A549 (cell line): ENCODE measurements at regions not wholly inside any gene's neighbourhood (a gene's known extent, or its start where the extent isn't known, plus 50 kb on each side); places are given as distances from the start of the nearest gene placed in this dataset.

ENCODE experiments used
- ATAC-seq, 2 experiments: fragments of 200-7000 bp in 1 of 2; fragments of >200 bp in 1 of 2; cut with Nextera tagmentation in 1 of 2; cut with Tn5 transposase in 1 of 2; 3 replicates each; pipeline versions ENCODE4 v1.8.0 to v1.9.1; 2018 to 2020; ENCODE audit warnings: mild to moderate bottlenecking in 1 of 2, moderate library complexity in 1 of 2
- CTCF ChIA-PET: fragments of 300-600 bp; sonication (Branson Sonifier 250); formaldehyde crosslinking; extraction: SDS; loops from one replicate; lab custom pipeline; 2021; ENCODE audit warnings: antibody characterized with exemption, inconsistent platforms; lab: Yijun Ruan, JAX
- POLR2A ChIA-PET: fragments of 350-600 bp; formaldehyde crosslinking; extraction: SDS; loops from one replicate; lab custom pipeline; 2021; ENCODE audit warnings: antibody characterized with exemption, inconsistent platforms; lab: Yijun Ruan, JAX
- DNase-seq, 2 experiments: peaks; one replicate each; pipeline versions ENCODE4 v3.0.0 to v3.0.0-alpha.2; 2011 to 2016; ENCODE audit warnings: low read depth in 1 of 2, low spot score in 1 of 2
- FAIRE-seq: peaks from 2 replicates; lab custom pipeline; 2011; peaks lifted over from hg19 to GRCh38; lab: Jason Lieb, UNC
- H3K27ac ChIP-seq, 2 experiments: fragments of >200 bp; sonication (Bioruptor Twin); formaldehyde crosslinking; 3 replicates each; pipeline ENCODE4 v1.5.1; 2016 to 2017
- H3K4me1 ChIP-seq: fragments of >200 bp; sonication (Bioruptor Twin); formaldehyde crosslinking; 3 replicates; pipeline ENCODE4 v1.6.1; 2016
- H3K4me2 ChIP-seq: fragments of >200 bp; sonication (Bioruptor Twin); formaldehyde crosslinking; 3 replicates; pipeline ENCODE4 v1.6.1; 2016
- H3K4me3 ChIP-seq: fragments of >200 bp; sonication (Bioruptor Twin); formaldehyde crosslinking; 3 replicates; pipeline ENCODE4 v1.5.1; 2016
- H3K9me3 ChIP-seq: fragments of >200 bp; sonication (Bioruptor Twin); formaldehyde crosslinking; 3 replicates; pipeline ENCODE4 v1.6.1; 2016
- BHLHE40 ChIP-seq: IDR thresholded peaks from 2 replicates; pipeline ENCODE4 v1.6.1; 2012; ENCODE audit warnings: low read depth, low read length, inconsistent platforms
- CEBPB ChIP-seq, 2 experiments: fragments of >200 bp in 1 of 2; sonication (Bioruptor Twin) in 1 of 2; formaldehyde crosslinking in 1 of 2; IDR thresholded peaks; 2 replicates each; pipeline ENCODE4 v1.6.1; 2012 to 2016
- CHD2 ChIP-seq: fragments of 150-350 bp; IDR thresholded peaks from 2 replicates; pipeline ENCODE4 v1.6.1; 2014; ENCODE audit warnings: low read length; ENCODE audit not compliant: partially characterized antibody
- FOSB ChIP-seq: fragments of 250-450 bp; sonication (Bioruptor Pico); IDR thresholded peaks from 2 replicates; pipeline ENCODE4 v1.5.0; 2020; ENCODE audit warnings: mild to moderate bottlenecking, moderate library complexity
- HDAC2 ChIP-seq: fragments of 200-600 bp; sonication (generic); IDR thresholded peaks from 2 replicates; pipeline ENCODE4 v1.6.1; 2016
- HEYL ChIP-seq: fragments of 250-450 bp; sonication (Bioruptor Pico); IDR thresholded peaks from 2 replicates; pipeline ENCODE4 v1.8.0; 2021; ENCODE audit warnings: mild to moderate bottlenecking, moderate library complexity
- HMGXB4 ChIP-seq: fragments of 250-450 bp; sonication (Bioruptor Pico); IDR thresholded peaks from 2 replicates; pipeline ENCODE4 v1.5.0; 2021; ENCODE audit warnings: mild to moderate bottlenecking, moderate library complexity, borderline replicate concordance
- HOXB5 ChIP-seq: fragments of 250-450 bp; sonication (Bioruptor Pico); IDR thresholded peaks from 2 replicates; pipeline ENCODE4 v1.5.0; 2020; ENCODE audit warnings: mild to moderate bottlenecking, moderate library complexity
- JUNB ChIP-seq: fragments of >200 bp; sonication (Bioruptor Twin); formaldehyde crosslinking; IDR thresholded peaks from 2 replicates; pipeline ENCODE4 v1.6.1; 2016
- KDM5A ChIP-seq: fragments of 200-600 bp; sonication (generic); IDR thresholded peaks from 2 replicates; pipeline ENCODE4 v1.6.1; 2016; ENCODE audit warnings: antibody characterized with exemption, mild to moderate bottlenecking
- MAFK ChIP-seq: fragments of 450-650 bp; IDR thresholded peaks from 2 replicates; pipeline ENCODE4 v1.6.1; 2014; ENCODE audit not compliant: partially characterized antibody
- MAX ChIP-seq: IDR thresholded peaks from 2 replicates; pipeline ENCODE4 v1.6.1; 2012
- MYC ChIP-seq: IDR thresholded peaks from 2 replicates; pipeline ENCODE4 v1.6.1; 2012; ENCODE audit warnings: mild to moderate bottlenecking, inconsistent platforms, low read length, improper control_type of control experiment, borderline replicate concordance
- NR3C1 ChIP-seq: fragments of >200 bp; sonication (Bioruptor Twin); formaldehyde crosslinking; IDR thresholded peaks from 3 replicates; pipeline ENCODE4 v1.6.1; 2017
- POLR2AphosphoS2 ChIP-seq: conservative IDR thresholded peaks from 2 replicates; pipeline ENCODE4 v1.6.1; 2012; ENCODE audit warnings: low read length, improper control_type of control experiment, inconsistent platforms
- RAD21 ChIP-seq, 2 experiments: fragments of >200 bp in 1 of 2; sonication (Bioruptor Twin) in 1 of 2; formaldehyde crosslinking in 1 of 2; IDR thresholded peaks in 1 of 2; conservative IDR thresholded peaks in 1 of 2; 2 replicates in 1 of 2; 3 replicates in 1 of 2; pipeline ENCODE4 v1.6.1; 2012 to 2018; ENCODE audit warnings: inconsistent platforms in 1 of 2
- RFX5 ChIP-seq: fragments of 450-650 bp; IDR thresholded peaks from 2 replicates; pipeline ENCODE4 v1.7.1; 2014; ENCODE audit warnings: antibody characterized with exemption, mild to moderate bottlenecking, moderate library complexity
- RNF2 ChIP-seq: fragments of 200-600 bp; sonication (generic); IDR thresholded peaks from 2 replicates; pipeline ENCODE4 v1.6.1; 2016; ENCODE audit warnings: low read depth, mild to moderate bottlenecking, antibody characterized with exemption, moderate library complexity, borderline replicate concordance
- SMC3 ChIP-seq: fragments of >200 bp; sonication (Bioruptor Twin); formaldehyde crosslinking; IDR thresholded peaks from 3 replicates; pipeline ENCODE4 v1.6.1; 2018; ENCODE audit warnings: inconsistent platforms
- TFCP2L1 ChIP-seq: fragments of 250-450 bp; sonication (Bioruptor Pico); IDR thresholded peaks from 2 replicates; pipeline ENCODE4 v1.5.0; 2021; ENCODE audit warnings: mild to moderate bottlenecking
- TP53 ChIP-seq: fragments of 250-450 bp; sonication (Bioruptor Pico); IDR thresholded peaks from 2 replicates; pipeline ENCODE4 v1.5.0; 2021; ENCODE audit warnings: mild to moderate bottlenecking, moderate library complexity
- USF2 ChIP-seq: fragments of 450-650 bp; IDR thresholded peaks from 2 replicates; pipeline ENCODE4 v1.6.1; 2014; ENCODE audit warnings: antibody characterized with exemption
- ZFP36 ChIP-seq: fragments of 450-650 bp; IDR thresholded peaks from 2 replicates; pipeline ENCODE4 v1.6.1; 2014; ENCODE audit warnings: borderline replicate concordance; ENCODE audit not compliant: partially characterized antibody
- ZSCAN20 ChIP-seq: fragments of 250-450 bp; sonication (Bioruptor Pico); IDR thresholded peaks from 2 replicates; pipeline ENCODE4 v1.8.0; 2022; ENCODE audit warnings: mild to moderate bottlenecking, moderate library complexity
- WGBS: methylation state at CpG from one replicate; pipeline ENCODE4 v1.1.6; 2017; ENCODE audit errors: missing lambda C conversion rate; 5-methylcytosine and 5-hydroxymethylcytosine counted together
- TF ChIP-seq, protein P1 (sequence below): IDR thresholded peaks from 2 replicates; pipeline ENCODE4 v1.6.1; 2012; ENCODE audit warnings: low read depth, borderline replicate concordance

- DNase-seq (no peak), ATAC-seq (no peak), FAIRE-seq (no peak)
- TF ChIP-seq MAX (no peak), HOXB5 (CRISPR knock-in tag) (no peak), FOSB (CRISPR knock-in tag) (no peak), HEYL (CRISPR knock-in tag) (no peak), RNF2 (no peak), POLR2AphosphoS2 (no peak)
- no peak overlapping the region for H3K27ac ChIP-seq
- no peaks in the 10 kb centered on the region for H3K4me1 ChIP-seq
- WGBS = 48% methylated on average over 3 of the region's 3 CpGs
- CTCF ChIA-PET = interaction anchor here (0.6 kb wide), 1 partner anchor 89 kb away, joined by 3 read pairs; no protein-coding TSS in a partner anchor
- POLR2A ChIA-PET = no interaction called here
- H3K9me3 ChIP-seq = no peaks in the 10 kb centered on the region
- H3K4me2 ChIP-seq = no peak overlapping the region
- H3K4me3 ChIP-seq = no peak overlapping the region
Measured at GRCh38 chrX:81348388-81348787, 146.5 kb downstream of the SH3BGRL start.

DNA sequence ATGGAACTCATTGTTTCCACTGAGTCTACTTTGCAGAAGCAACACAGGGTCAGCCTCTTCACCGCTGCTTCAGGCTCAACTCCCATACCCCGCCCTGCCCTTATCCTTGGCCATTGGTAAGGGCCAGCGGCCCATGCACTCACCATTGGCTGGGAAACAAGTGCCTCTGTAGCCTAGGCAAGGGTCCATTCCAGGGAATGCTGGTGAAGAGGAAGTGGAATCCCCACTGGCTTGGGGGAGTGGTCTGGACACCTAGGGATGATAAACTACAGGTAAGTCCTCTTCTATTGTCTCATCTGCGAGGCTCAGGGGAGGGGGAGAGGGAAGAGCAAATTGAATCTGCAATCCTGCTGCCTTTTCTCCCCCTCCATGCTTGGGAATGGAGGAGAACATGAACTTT lies 153.1 kb downstream of the SH3BGRL start:
- ChIA-PET CTCF (no interaction called here), POLR2A (no interaction called here)
- no peak overlapping the region for H3K27ac ChIP-seq
- FAIRE-seq (no peak), ATAC-seq (no peak), DNase-seq (no peak)
- WGBS = 19% methylated on average over 4 of the region's 4 CpGs
- TF ChIP-seq TFCP2L1 (CRISPR knock-in tag) (no peak), TP53 (no peak), NR3C1 (no peak), HMGXB4 (CRISPR knock-in tag) (no peak), HDAC2 (no peak)
- H3K4me1 ChIP-seq = no peaks in the 10 kb centered on the region
- H3K4me3 ChIP-seq = no peak overlapping the region
- no peaks in the 10 kb centered on the region for H3K9me3 ChIP-seq
- no peak overlapping the region for H3K4me2 ChIP-seq

- no peak for TF ChIP-seq USF2
- TF ChIP-seq RFX5 = no peak
- no peak for TF ChIP-seq KDM5A
- TF ChIP-seq ZFP36 = no peak
- TF ChIP-seq CHD2 = no peak
- TF ChIP-seq CEBPB (IDR thresholded peaks at IDR 0.05) = no peak
- no peak for TF ChIP-seq BHLHE40
- no peak for TF ChIP-seq SMC3
- no peak for TF ChIP-seq RAD21 (conservative IDR thresholded peaks at IDR 0.05 in 1 of 2, IDR thresholded peaks at IDR 0.05 in 1 of 2)
- no peak for TF ChIP-seq TFCP2L1 (CRISPR knock-in tag)
- TF ChIP-seq MYC = no peak
- no peak for TF ChIP-seq MAX
- TF ChIP-seq, protein P1, sequence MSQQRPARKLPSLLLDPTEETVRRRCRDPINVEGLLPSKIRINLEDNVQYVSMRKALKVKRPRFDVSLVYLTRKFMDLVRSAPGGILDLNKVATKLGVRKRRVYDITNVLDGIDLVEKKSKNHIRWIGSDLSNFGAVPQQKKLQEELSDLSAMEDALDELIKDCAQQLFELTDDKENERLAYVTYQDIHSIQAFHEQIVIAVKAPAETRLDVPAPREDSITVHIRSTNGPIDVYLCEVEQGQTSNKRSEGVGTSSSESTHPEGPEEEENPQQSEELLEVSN = no peak
- TF ChIP-seq JUNB = no peak
- TF ChIP-seq ZSCAN20 (CRISPR knock-in tag) = no peak
- TF ChIP-seq MAFK = no peak
- DNase-seq = no peak
Measured at GRCh38 chrX:81355436-81355835, 153.5 kb downstream of the SH3BGRL start.

More at GRCh38 chrX:81355436-81355835, 153.5 kb downstream of the SH3BGRL start:
- POLR2A ChIA-PET = no interaction called here
- CTCF ChIA-PET = no interaction called here
- Histone ChIP-seq H3K4me1 (no peaks in the 10 kb centered on the region), H3K4me2 (no peak overlapping the region), H3K4me3 (no peak overlapping the region), H3K27ac (no peak overlapping the region), H3K9me3 (no peaks in the 10 kb centered on the region)
- FAIRE-seq = no peak
- ATAC-seq = no peak
- WGBS = 15% methylated on average over 4 of the region's 4 CpGs
